GM12872 (cell line): ENCODE measurements at regions not wholly inside any gene's neighbourhood (a gene's known extent, or its start where the extent isn't known, plus 50 kb on each side); places are given as distances from the start of the nearest gene placed in this dataset.

Source experiments
- TF ChIP-seq, protein P1 (sequence below): IDR thresholded peaks from 3 replicates; pipeline ENCODE4 v1.5.1; 2011; ENCODE audit warnings: low read depth, mild to moderate bottlenecking, low read length, moderate library complexity; ENCODE audit not compliant: insufficient read depth

DNA sequence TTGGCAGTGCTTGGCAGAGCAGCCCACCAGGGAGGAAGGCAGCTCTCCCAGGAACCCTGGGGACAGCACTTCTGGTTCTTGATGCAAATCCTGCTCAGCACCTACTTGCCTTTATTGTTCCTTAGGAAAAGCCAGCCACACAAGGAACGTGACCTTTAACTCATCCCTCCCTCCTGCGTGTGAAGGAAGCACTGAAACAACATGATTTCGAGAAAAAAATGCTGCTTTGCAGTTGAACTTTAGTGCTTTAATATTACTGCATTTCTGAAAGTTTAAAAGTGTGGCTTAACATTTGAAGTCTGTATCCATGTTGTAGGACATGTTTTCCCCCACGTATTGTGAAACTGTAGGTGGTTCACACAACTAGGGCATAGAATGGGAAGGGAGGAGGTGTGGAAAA, 50.4 kb upstream of the CTNNB1 start:
- TF ChIP-seq, protein P1, sequence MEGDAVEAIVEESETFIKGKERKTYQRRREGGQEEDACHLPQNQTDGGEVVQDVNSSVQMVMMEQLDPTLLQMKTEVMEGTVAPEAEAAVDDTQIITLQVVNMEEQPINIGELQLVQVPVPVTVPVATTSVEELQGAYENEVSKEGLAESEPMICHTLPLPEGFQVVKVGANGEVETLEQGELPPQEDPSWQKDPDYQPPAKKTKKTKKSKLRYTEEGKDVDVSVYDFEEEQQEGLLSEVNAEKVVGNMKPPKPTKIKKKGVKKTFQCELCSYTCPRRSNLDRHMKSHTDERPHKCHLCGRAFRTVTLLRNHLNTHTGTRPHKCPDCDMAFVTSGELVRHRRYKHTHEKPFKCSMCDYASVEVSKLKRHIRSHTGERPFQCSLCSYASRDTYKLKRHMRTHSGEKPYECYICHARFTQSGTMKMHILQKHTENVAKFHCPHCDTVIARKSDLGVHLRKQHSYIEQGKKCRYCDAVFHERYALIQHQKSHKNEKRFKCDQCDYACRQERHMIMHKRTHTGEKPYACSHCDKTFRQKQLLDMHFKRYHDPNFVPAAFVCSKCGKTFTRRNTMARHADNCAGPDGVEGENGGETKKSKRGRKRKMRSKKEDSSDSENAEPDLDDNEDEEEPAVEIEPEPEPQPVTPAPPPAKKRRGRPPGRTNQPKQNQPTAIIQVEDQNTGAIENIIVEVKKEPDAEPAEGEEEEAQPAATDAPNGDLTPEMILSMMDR: no peak
